ENCODE measurements at regions not wholly inside any gene's neighbourhood (a gene's known extent, or its start where the extent isn't known, plus 50 kb on each side); places are given as distances from the start of the nearest gene placed in this dataset.

DNA sequence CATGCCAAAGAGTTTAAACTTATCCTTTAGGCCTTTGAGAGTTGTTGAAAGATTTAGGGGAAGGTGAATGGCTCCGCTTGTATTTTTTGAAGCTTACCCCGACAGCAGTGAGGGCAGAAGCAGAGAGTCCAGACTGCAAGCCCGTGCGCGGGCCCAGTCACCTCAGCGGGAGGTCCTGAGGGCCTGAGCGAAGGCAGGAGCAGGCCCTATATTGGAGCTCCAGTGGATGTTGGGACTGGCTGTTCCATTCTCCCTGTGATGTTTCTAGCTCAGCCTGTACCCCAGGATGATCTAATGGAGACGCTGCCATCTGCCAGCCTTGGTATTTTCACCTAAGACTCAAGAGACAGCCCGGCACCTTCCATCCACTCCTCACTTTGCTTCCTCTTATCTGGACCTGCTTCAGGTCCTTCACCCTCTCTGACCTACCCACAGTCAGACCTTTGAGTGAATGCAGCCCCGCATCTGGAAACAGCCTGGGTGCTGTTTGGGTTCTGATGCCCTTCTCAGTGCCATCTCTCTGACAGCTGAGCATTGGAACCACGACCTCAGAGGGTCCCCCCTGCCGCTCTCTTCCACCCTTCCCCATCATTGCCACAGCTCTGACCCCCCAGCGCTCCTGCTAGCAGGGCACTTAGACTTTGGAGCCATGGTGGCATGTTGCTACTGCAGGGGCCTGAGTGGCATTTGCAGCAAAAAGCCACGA lies 628.2 kb upstream of the CADM1 start:
- DNase-seq (ENCODE audit: low read depth in 2 of 2, low spot score in 1 of 2) = no peak

DNA sequence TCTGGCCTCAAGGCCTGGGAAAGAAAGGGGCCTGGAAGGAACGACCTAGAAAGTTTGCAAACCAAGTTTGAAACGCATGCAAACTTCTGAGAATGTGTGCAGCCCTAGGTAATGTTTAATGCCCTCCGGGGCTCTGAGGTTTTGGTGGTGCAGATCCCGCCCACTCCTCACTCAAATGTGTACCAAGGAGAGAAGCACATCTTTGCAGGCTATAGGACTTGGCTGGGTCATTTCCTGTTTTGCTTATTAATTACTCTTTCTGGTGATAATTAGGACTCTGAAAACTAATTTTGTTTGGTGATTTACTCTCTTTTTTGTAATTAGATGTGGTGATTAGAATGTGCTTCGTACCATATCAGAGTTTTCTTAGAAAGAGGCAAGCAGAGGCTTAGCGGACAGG lies 625.9 kb upstream of the CADM1 start:
- DNase-seq (ENCODE audit: low read depth in 2 of 2, low spot score in 1 of 2) = no peak

DNA sequence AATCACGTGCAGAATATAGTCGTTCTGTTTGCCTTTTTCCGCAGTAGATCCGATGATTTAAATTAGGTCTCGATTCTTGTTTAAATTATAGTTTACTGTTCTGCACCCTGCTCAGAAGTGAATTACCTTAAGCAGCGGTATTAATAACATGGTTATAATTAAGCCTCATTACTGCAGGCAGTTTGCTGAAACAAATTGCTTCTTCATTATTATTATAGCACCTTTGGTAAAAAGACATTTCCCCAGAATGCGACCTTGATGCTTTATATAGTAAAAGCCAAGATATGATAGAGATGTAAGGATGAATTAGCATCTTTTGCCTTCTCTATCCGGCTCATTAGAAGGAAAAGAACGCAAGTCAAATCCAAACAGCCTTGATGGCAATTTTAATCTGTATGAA lies 625.2 kb upstream of the CADM1 start:
- no peak for DNase-seq (ENCODE audit: low read depth in 2 of 2, low spot score in 1 of 2)

DNA sequence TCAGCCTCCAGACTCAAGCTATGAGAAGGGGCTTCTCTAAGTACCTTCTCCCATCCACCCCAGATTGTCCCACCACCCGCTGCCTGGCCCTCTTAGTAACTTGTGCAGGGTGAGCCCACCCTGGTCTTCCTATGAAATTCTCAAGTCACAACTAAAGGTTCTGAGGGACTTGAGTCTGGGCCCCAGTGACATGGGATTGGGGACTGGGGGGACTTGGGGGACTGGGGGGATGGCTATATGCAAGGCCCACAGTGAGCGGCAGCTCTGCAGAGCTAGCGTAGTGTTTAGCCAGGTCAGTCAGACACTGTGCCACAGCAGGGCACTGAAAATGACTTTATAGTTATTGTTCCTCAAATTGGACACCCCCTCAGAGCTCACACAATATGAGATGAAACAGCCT lies 622.3 kb upstream of the CADM1 start:
- DNase-seq (ENCODE audit: low read depth in 2 of 2, low spot score in 1 of 2) = no peak

DNA sequence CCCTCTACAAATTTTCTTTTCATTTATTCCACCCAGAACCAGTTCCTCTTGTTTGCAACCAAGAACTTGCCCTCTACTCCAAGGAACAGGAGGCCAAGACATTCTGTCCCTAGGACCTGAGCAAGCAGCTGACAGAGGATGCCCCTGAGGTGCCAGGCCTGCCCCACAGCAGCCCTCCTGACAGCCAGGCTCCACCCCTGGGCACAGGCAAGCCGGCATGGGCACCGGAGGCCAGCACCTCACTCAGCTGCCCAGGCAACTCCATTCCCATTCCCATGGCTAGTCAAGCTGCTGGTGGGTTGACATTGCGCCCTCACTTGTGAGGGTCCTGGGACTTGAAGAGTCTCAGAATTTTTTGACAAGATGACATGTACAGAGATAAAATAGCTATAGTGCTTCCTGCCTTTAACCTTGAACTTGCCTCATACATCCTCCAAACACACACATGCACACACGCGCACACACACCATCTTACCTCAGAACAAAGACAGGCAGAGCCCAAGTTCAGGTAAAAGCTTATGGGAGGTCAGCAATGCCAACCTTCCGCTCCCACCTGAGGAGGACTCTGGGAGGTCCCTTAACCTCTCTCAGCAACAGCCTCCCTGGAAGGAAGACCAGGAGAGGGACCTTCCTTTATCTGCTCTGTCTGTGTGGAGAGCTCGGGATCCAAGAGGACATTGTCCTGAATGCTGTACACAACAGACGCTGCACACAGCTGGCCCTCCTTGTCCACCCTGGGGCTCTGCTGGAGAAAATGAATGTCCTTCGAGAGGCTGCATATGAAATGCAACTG lies 620.9 kb upstream of the CADM1 start:
- no peak for DNase-seq (ENCODE audit: low read depth in 2 of 2, low spot score in 1 of 2)

DNA sequence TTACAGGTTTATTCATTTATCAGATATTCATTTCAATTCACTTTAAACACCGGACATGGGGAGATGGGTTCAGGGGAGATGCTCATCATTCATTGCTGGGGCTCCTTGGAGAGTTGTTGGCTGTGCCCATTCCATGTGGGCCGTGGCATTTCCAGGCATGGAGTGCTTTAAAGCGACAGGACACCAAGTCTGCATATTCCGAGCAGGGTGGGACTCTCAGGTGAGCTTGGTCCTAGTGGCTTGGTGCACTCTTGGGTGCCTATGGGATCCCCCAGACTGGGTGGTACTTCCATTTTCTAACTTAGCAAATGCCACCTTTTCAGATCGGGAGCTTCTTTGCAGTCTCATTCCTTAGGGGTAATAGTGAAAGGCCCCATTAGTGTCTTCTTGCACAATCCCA lies 619.5 kb upstream of the CADM1 start:
- no peak for DNase-seq (ENCODE audit: low read depth in 2 of 2, low spot score in 1 of 2)

DNA sequence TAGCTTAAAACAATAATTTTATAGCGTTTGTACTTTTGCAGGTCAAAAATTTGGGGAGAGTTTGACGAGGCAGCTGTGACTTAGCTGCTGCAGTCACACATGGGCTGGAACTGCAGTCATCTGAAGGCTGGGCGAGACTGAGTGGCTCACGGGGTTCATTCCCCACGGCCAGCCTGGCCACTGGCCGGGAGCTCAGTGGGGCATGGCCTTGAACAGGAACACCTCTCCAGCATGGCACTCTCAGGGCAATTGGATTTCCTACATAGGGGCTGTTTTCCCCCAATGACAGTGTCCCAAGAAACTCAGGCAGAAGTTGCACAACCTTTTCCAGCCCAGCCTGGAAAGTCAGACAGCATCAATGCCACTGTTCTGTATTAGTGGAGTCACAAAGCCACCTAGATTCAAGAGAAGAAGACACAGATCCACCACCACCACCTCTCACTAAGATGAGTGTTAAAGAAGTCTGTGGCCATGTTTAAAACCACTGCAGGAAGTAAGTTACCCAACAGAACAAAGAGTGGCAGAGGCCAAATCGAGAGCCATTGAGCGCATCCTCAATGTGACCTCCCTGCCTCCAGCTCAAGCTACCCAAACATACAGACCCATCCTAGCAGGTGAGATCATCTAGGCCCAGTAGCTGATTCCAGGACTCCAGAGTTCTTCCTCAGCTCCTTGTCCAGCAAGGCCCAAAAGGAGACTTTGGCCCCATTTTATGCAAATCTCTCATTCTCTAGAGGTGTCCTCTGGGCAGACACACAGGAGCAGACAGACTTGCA lies 618.7 kb upstream of the CADM1 start:
- DNase-seq (ENCODE audit: low read depth in 2 of 2, low spot score in 1 of 2) = no peak

DNA sequence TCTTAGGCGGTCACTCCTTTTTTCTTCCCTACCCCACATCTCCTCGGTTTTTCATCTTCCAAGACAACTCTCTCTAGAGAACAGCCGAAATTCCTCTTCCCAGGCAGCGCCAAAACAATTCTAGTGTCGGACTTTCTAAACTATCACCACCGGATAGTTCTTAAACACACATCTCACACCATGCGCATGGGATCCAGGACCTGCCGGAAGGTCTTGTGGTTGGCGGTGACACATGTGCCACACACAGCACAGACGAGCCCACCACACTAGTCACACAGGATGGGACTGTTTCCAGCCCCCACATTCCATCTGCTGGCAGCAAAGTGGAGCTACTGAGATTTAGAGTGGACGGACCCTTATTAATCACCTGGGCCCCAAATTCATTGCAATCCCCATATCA lies 614.9 kb upstream of the CADM1 start:
- DNase-seq (ENCODE audit: low read depth in 2 of 2, low spot score in 1 of 2) = no peak

DNA sequence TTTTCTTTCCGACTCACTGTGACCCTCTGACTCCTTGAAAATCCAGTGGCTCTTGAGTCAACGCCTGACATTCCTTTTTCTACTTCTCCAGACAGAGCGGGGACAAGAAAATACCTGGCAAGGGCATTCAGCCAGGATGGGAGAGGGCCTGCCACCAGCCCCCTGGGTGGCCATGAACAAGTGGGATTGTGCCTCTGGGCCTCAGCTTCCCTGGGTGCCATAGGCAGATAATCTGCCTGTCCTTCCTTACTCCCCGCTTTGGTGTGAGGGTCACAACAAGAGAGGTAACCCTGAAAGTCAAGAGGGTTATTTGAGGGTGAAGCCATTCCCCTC lies 613.9 kb upstream of the CADM1 start:
- DNase-seq (ENCODE audit: low read depth in 2 of 2, low spot score in 1 of 2) = no peak

DNA sequence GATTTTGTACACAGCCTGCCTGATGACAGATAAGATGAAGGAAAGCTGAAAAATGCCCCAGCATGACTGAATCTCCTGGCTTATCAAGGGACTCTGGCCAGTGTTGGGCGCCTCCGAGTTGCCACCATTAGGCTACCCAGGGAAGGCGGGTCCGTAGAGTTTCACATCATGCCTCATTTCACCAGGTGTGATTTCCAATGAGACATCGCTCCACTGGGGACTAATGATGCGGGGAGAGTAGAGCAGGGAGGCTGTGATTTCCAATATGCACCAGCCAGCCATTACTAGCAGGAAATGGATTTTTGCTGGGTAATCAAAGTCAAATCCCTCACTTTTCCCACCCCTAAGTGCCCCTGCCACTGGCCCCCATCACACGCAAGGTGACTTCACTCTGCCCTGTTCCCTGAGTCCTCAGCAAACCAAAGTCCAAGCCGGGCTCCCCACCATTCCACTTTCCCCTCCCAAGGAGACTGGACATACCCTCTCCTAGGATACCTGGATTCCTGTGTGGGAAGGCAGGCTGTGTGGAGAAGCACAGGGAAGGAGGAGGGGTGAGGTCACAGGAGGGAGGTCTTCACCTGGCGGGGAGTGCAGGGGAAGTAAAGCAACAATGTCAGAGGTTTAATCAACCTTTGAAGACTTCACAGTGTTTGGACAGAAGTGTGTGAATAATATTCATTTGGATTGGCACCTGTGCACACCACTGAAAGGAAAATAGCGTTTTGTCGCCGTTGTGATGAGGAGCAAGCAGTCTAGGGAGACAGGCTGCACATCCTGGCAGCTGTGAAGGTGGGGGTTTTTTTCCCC lies 613.3 kb upstream of the CADM1 start:
- no peak for DNase-seq (ENCODE audit: low read depth in 2 of 2, low spot score in 1 of 2)

DNA sequence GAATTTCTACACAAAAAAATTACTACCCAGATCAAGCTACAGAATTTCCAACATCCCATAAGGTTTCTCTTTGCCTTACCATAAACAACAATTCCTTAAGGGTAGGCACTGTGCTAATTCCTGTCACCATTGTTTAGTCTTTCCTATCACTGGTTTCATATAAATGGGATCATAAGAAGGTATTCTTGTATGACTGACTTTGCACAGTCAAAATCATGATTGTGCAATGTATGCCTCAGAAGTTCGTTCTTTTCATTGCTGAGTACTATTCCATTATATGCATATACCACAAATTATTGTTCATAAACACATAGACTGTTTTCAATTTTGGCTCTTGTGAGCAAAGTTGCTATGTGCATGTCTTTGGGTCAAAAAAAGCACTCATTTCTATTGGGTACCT lies 611.6 kb upstream of the CADM1 start:
- no peak for DNase-seq (ENCODE audit: low read depth in 2 of 2, low spot score in 1 of 2)

DNA sequence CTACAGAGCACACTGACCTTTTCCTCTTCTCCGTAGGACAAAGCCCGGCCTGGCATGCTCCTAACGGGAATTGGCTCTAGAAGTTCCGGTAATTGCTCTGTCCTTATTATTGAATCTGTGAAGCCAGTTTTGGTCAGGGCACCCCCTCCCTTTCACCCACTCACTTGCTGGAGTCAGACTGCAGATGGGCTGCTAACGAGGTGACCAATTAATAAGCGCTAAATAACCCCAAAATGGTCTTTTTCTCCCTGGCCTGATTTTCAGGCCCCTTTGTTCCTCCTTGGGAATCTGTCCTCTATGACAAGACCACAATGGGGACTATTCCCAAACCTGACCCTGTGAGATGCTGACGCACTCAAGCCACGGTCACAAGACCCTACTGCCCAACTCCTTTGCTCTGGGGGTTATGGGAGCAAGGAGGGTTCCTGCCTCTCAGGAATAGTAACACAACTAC lies 610.0 kb upstream of the CADM1 start:
- no peak for DNase-seq (ENCODE audit: low read depth in 2 of 2, low spot score in 1 of 2)

DNA sequence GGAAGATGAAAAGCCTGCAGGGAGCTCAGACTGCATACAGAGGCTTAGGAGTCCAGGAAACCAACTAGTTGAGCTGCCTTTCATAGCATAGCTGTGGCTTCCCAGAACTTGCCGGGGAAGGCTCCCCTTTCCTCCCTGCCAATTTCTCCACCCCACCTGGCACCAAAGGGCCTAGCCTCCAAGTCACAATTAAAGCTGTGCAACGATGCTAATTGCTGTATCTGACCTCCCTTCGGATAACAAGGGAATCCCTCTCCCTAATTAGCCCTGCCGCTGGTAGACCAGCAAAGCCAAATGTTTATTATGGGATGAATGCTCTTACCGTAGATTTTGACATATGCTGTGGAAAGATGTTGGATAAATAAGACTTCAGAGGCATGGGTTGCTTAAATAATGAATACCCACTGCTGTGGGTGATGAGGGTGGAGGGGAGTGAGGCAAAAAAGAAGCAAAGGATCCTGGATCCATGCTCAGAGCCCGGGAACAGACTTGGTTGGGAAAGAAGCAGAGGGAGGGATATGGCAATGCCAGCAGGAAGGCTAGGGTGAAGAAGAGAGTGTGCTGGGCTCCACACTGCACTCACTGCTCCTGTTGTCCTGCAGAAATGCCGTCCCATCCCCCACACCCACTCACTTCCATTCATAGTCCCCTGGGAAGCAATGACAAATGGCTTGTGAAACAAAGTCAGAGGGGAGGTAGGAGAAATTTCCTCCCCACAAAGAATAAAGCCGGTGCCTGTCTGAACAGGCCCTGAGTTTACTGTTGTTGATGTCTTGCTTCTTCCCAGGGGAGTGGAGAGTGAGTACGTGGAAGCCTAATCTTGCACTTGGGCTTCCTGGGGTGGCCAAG lies 608.1 kb upstream of the CADM1 start:
- no peak for DNase-seq (ENCODE audit: low read depth in 2 of 2, low spot score in 1 of 2)

DNA sequence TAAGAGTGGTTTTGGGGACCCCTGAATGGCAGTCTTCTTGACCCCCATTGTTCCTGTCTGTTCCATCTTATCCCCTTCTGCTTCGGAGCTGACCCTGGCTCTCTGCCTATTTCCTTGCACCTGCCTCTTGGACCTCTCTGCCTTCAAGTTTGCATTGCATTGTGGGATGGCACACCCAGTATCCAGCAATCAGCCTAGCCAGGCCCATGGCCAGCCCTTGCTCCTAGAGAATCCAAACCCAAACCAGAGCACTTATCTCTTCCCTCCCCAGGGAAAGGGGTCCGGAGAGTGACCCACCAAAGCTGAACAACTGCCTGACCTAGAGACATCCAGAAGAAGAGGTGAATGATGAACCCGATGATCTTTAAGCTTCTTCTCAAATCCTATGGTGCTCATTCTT lies 607.3 kb upstream of the CADM1 start:
- DNase-seq (ENCODE audit: low read depth in 2 of 2, low spot score in 1 of 2) = no peak

DNA sequence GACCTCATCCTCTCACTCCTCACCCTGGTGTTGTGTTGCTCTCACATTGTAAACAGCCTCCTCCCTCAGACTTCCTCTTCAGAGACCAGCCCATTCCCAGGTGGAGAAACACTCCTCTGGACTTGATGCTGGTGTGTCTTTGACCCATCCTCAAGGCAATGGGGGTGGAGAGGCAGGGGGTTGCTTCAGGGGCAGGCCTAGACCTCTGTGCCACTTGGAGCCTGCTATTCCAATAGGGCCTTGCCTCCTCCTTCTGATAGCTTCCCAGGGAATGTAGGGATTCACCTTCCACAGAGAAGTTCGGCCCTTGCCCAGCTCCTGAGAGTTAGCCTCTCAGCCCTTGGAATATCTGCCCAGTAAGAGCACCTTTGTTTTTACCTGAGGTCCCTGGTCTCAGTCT lies 606.6 kb upstream of the CADM1 start:
- DNase-seq (ENCODE audit: low read depth in 2 of 2, low spot score in 1 of 2) = no peak

DNA sequence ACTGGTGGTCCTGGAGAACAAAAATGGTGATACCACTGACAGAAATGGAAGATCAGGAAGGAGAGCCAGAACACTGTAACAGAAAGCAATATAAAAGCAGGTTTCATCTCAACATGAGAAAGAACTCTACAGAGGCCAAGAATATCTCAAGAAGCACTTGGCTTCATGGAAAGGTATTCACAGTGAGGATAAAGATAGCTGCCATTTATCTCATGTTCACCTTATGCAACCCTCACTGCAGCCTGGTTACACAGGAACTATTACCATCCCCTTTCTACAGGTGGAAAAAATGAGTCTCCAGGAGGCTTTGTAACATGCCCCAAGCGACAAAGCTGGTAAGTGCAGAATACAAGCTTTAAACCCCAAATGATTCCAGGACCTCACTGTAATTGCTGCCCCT lies 606.1 kb upstream of the CADM1 start:
- no peak for DNase-seq (ENCODE audit: low read depth in 2 of 2, low spot score in 1 of 2)

DNA sequence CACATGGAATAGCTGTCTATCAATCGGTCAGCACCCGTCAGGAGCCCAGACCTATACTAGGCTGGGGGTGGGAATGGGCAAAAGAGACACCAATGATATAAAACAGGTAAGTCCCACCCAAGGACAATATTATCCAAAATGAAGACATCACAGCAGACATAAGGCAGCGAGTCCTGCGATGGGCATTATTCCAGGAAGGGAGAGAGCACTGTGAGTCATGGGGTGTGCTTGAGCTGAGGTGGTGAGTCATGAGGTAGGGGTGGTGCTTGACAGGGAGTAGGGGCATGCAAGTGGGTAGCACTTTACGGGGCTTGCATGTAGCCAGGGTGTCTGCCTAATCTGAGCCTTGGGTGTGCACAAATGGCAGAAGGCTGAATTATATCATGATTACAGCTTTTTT lies 605.0 kb upstream of the CADM1 start:
- DNase-seq (ENCODE audit: low read depth in 2 of 2, low spot score in 1 of 2) = no peak

DNA sequence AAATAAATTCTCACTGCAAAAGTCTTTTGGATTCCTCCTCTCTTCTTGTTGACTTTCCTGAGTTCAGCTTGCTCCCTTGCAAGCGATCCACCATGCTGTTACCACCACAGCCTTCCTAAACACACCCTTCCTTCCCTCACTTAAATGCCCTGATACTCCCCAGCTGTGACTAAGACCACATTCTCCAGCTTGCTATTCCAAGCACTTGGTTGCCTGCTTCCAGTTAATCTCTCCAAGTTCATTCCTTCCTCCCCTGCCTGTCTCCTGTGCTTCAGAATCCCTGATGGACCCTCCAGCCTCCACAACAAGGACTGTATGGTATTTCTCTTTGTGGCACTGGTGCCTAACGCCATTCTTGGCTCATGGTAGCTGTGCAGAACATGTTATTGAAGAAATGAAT lies 603.9 kb upstream of the CADM1 start:
- no peak for DNase-seq (ENCODE audit: low read depth in 2 of 2, low spot score in 1 of 2)

DNA sequence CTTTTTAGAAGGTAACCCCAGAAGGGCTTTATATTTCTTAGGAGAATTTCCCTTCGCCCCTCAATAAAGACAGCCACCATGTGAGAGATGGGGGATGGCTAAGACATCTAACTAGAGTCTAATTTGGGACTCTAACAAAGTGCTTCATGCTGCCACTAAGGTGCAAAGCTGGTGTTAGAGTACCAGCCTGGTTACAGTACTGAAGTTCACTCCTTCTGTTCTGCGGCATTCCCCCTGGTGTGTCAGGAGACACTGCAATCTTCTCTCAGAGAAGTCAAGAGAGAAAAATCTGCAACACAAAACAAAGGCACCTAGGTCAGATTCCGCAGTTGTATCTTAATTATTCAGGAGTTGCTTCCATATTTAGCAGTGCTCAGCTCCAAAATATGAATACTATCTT lies 603.0 kb upstream of the CADM1 start:
- DNase-seq (ENCODE audit: low read depth in 2 of 2, low spot score in 1 of 2) = no peak

DNA sequence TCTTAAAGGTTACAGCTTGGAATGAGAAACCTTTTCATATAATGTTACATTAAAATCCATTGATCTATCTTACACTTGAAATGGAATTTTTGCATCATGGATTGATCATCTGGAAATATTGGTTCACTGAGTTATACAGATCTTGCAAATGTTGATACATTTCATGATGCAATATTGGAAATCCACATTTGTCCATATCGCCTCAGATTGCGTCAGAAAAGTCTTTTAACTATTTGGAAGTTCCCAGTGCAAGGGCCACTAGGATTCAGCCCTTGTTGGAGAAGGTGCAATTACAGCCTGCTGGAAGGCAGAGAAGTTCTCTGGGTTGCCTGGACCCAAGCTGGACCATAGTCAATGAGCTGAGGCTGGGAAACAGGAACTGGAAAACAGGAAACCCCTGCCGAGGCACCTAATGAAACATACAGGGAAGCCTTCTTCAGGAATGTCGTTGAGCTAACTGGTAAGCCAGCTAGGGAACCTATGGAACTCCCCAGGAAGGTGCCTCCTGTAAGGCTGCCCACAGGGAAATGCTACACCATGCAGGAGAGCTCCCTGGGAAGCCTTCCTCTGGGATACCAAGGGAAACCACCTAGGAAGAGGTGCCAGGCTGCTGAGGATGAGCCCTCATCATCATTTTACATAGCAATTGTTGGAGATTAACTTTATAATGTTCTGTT lies 600.4 kb upstream of the CADM1 start:
- DNase-seq (ENCODE audit: low read depth in 2 of 2, low spot score in 1 of 2) = no peak
